B cell (primary cell): ENCODE measurements at regions not wholly inside any gene's neighbourhood (a gene's known extent, or its start where the extent isn't known, plus 50 kb on each side); places are given as distances from the start of the nearest gene placed in this dataset.
A peak's percentile ranks its signal among the peaks of the same experiment; 100 is the strongest.

ENCODE experiments used
- ATAC-seq: fragments of 200-7000 bp; cut with Tn5 transposase; one replicate; pipeline ENCODE4 v1.10.0; 2021; ENCODE audit warnings: low read depth, mild to moderate bottlenecking, moderate number of reproducible peaks, moderate library complexity
- CTCF ChIA-PET: fragments of 350-600 bp; sonication (Branson Sonifier 250); formaldehyde crosslinking; loops from one replicate; lab custom pipeline; 2021; ENCODE audit warnings: antibody characterized with exemption, inconsistent platforms; lab: Charles Lee
- POLR2A ChIA-PET: fragments of 350-600 bp; sonication (Branson Sonifier 250); formaldehyde crosslinking; loops from one replicate; lab custom pipeline; 2021; ENCODE audit warnings: antibody characterized with exemption; lab: Charles Lee
- DNase-seq: peaks from one replicate; pipeline ENCODE4 v3.0.0; 2013
- H2AFZ ChIP-seq: 2 replicates; pipeline ENCODE4 v1.6.1; 2012; ENCODE audit warnings: mild to moderate bottlenecking, low read depth, low read length; ENCODE audit not compliant: insufficient read depth, poor library complexity, severe bottlenecking
- H3K27ac ChIP-seq, 2 donors: 1 replicate in 1 of 2; 2 replicates in 1 of 2; pipeline ENCODE4 v1.5.1; 2012 to 2013; ENCODE audit warnings: low read length in 2 of 2, mild to moderate bottlenecking in 2 of 2, moderate library complexity in 1 of 2
- H3K27me3 ChIP-seq, 4 experiments: fragments of 200-600 bp in 1 of 4; sonication (generic) in 1 of 4; replicated peaks in 1 of 4; 1 replicate in 2 of 4; 2 replicates in 2 of 4; pipeline versions ENCODE4 v1.6.1 to v1.7.0; 2013 to 2016; ENCODE audit warnings: low read length in 3 of 4, mild to moderate bottlenecking in 2 of 4, mixed read lengths in 1 of 4, moderate library complexity in 1 of 4; ENCODE audit not compliant: insufficient read depth in 4 of 4, control insufficient read depth in 3 of 4; ENCODE audit errors: control extremely low read depth in 1 of 4
- H3K36me3 ChIP-seq, 2 experiments: replicated peaks in 1 of 2; 1 replicate in 1 of 2; 2 replicates in 1 of 2; pipeline versions ENCODE4 v1.6.1 to v1.7.1; 2013; ENCODE audit warnings: low read length in 1 of 2; ENCODE audit not compliant: insufficient read depth in 2 of 2, control insufficient read depth in 1 of 2; ENCODE audit errors: control extremely low read depth in 1 of 2, extremely low read depth in 1 of 2
- H3K4me1 ChIP-seq, 2 donors: fragments of 200-600 bp in 1 of 2; sonication (generic) in 1 of 2; 1 replicate in 1 of 2; 2 replicates in 1 of 2; pipeline versions ENCODE4 v1.5.1 to v1.6.1; 2013 to 2017; ENCODE audit warnings: low read length in 2 of 2; ENCODE audit not compliant: control insufficient read depth in 2 of 2, insufficient read depth in 2 of 2
- H3K4me2 ChIP-seq: replicated peaks from 2 replicates; pipeline ENCODE3; 2012; ENCODE audit warnings: mild to moderate bottlenecking, low read depth, low read length; ENCODE audit not compliant: poor library complexity, severe bottlenecking
- H3K4me3 ChIP-seq, 5 experiments: fragments of 200-600 bp in 1 of 5; sonication (generic) in 1 of 5; 1 replicate in 3 of 5; 2 replicates in 2 of 5; pipeline versions ENCODE4 v1.5.1 to v1.7.0; 2011 to 2016; ENCODE audit warnings: low read length in 4 of 5, mild to moderate bottlenecking in 4 of 5, low read depth in 2 of 5, control low read depth in 1 of 5, moderate library complexity in 1 of 5; ENCODE audit not compliant: insufficient read depth in 1 of 5; ENCODE audit errors: control extremely low read depth in 1 of 5, extremely low read depth in 1 of 5
- H3K79me2 ChIP-seq: fragments of 200-600 bp; sonication (generic); one replicate; pipeline ENCODE4 v1.6.0; 2016; ENCODE audit warnings: low read length; ENCODE audit not compliant: control insufficient read depth, insufficient read depth
- H3K9ac ChIP-seq: fragments of 200-600 bp; sonication (generic); 2 replicates; pipeline ENCODE4 v1.6.1; 2017; ENCODE audit warnings: mild to moderate bottlenecking, low read length, moderate library complexity
- H3K9me3 ChIP-seq, 3 donors: one replicate each; pipeline versions ENCODE4 v1.6.1 to v1.7.1; 2013; ENCODE audit warnings: low read length in 2 of 3; ENCODE audit not compliant: control insufficient read depth in 2 of 3, insufficient read depth in 1 of 3; ENCODE audit errors: control extremely low read depth in 1 of 3
- H4K20me1 ChIP-seq: 2 replicates; pipeline ENCODE4 v1.6.0; 2012; ENCODE audit warnings: mild to moderate bottlenecking, low read length; ENCODE audit not compliant: insufficient read depth, control insufficient read depth, poor library complexity, severe bottlenecking
- H3K27ac Mint-ChIP-seq: one replicate; pipeline ENCODE4 v1.8.0; 2021; ENCODE audit warnings: mixed read lengths
- H3K27me3 Mint-ChIP-seq: one replicate; pipeline ENCODE4 v1.8.0; 2021; ENCODE audit warnings: mixed read lengths
- H3K4me1 Mint-ChIP-seq: one replicate; pipeline ENCODE4 v1.8.0; 2021; ENCODE audit warnings: mixed read lengths
- H3K4me3 Mint-ChIP-seq: one replicate; pipeline ENCODE4 v1.8.0; 2021; ENCODE audit warnings: mixed read lengths
- H3K9me3 Mint-ChIP-seq: one replicate; pipeline ENCODE4 v1.8.0; 2022; ENCODE audit warnings: mixed read lengths; ENCODE audit not compliant: insufficient read depth
- EZH2 ChIP-seq: IDR thresholded peaks from 2 replicates; pipeline ENCODE4 v1.6.1; 2012; ENCODE audit warnings: borderline replicate concordance, low read depth, mild to moderate bottlenecking, moderate library complexity, low read length; ENCODE audit not compliant: insufficient read depth, poor library complexity, severe bottlenecking
- WGBS: methylation state at CpG from one replicate; pipeline ENCODE4 v1.1.5; 2013; ENCODE audit warnings: missing lambda C conversion rate; ENCODE audit not compliant: insufficient coverage; 5-methylcytosine and 5-hydroxymethylcytosine counted together
- intact Hi-C: fragments of 100-400 bp; cut with micrococcal nuclease; formaldehyde crosslinking; loops from one replicate; pipeline ENCODE4 v1.10.0; 2022
- TF ChIP-seq, protein P1 (sequence below): fragments of 200-600 bp; IDR thresholded peaks from one replicate; pipeline ENCODE4 v1.8.0; 2022; ENCODE audit warnings: antibody characterized with exemption, mild to moderate bottlenecking

DNA sequence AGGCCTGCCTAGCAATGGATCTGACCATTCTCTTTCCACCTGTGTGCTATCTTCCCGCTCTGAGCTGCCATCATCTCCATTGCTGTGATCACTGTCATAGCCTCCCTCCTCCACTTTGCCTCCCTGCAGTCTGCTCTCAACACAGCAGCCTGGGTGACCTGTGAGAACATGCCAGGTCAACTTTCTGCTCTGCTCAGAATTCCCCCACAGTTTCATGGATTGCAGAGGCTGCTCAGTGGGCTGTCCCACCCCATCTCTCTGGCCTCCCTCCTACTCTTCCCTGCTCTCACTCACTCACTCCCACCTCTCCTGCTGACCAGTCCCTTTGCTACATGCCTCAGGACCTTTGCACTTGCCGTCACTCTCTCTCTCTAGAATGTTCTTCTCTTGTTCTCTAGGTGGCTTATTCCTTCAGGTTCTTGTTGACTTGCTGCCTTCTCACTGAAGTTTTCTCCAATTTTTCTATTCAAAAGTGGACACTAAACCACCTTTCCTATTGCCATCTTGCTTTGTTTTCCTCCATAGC lies 159.9 kb downstream of the CD83 start:
- Histone ChIP-seq H3K79me2 (peaks cover 13% of the 10 kb centered on the region), H2AFZ (peak overlapping the region; percentile 6), H4K20me1 (no peaks in the 10 kb centered on the region), H3K27ac (peak overlapping the region; percentile 97 to 99), H3K4me2 (peak overlapping the region; percentile 73), H3K27me3 (no peaks in the 10 kb centered on the region), H3K36me3 (no peaks in the 10 kb centered on the region), H3K4me1 (peaks cover 56 to 75% of the 10 kb centered on the region in 2 donors), H3K9ac (peak overlapping the region; percentile 50), H3K9me3 (peaks cover 0 to 26% (median 10%) of the 10 kb centered on the region in 3 donors), H3K4me3 (peak overlapping the region in 3 of 5 experiments; percentile 14 to 50 (median 18))
- H3K27ac Mint-ChIP-seq, result peak overlapping the region; percentile 92
- ChIA-PET CTCF (interaction anchor here (0.9 to 2.2 kb wide), 4 partner anchors 9 to 61 kb away, joined by 3 to 6 read pairs (median 3); no protein-coding TSS in a partner anchor), POLR2A (interaction anchor here (0.6 kb wide), 1 partner anchor 384 kb away, joined by 4 read pairs; no protein-coding TSS in a partner anchor)
- intact Hi-C loops, result loop anchor here (1.0 to 5.0 kb wide), 4 partner anchors 35 to 875 kb away; no protein-coding TSS in a partner anchor
- peaks cover 69% of the 10 kb centered on the region for H3K4me1 Mint-ChIP-seq
- H3K27me3 Mint-ChIP-seq, result no peaks in the 10 kb centered on the region
- TF ChIP-seq EZH2, result no peak
- TF ChIP-seq, protein P1, sequence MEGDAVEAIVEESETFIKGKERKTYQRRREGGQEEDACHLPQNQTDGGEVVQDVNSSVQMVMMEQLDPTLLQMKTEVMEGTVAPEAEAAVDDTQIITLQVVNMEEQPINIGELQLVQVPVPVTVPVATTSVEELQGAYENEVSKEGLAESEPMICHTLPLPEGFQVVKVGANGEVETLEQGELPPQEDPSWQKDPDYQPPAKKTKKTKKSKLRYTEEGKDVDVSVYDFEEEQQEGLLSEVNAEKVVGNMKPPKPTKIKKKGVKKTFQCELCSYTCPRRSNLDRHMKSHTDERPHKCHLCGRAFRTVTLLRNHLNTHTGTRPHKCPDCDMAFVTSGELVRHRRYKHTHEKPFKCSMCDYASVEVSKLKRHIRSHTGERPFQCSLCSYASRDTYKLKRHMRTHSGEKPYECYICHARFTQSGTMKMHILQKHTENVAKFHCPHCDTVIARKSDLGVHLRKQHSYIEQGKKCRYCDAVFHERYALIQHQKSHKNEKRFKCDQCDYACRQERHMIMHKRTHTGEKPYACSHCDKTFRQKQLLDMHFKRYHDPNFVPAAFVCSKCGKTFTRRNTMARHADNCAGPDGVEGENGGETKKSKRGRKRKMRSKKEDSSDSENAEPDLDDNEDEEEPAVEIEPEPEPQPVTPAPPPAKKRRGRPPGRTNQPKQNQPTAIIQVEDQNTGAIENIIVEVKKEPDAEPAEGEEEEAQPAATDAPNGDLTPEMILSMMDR, result no peak
- WGBS, result 62% methylated on average over 1 of the region's 2 CpGs
- peak overlapping the region; percentile 58 for H3K4me3 Mint-ChIP-seq
- peaks cover 1% of the 10 kb centered on the region for H3K9me3 Mint-ChIP-seq
- peak; percentile 24 for ATAC-seq
- DNase-seq, result no peak

- H3K4me1 ChIP-seq, result peaks cover 56 to 70% of the 10 kb centered on the region in 2 donors
- WGBS, result no CpG with 5 or more reads among the region's 5 CpGs
- TF ChIP-seq EZH2, result no peak
- TF ChIP-seq, protein P1, result no peak
- Mint-ChIP-seq H3K9me3 (peaks cover 1% of the 10 kb centered on the region), H3K27ac (peak overlapping the region; percentile 92), H3K4me1 (peaks cover 65% of the 10 kb centered on the region), H3K4me3 (peak overlapping the region; percentile 58), H3K27me3 (no peaks in the 10 kb centered on the region)
- no peak for DNase-seq
- H3K9me3 ChIP-seq, result peaks cover 0 to 22% (median 7%) of the 10 kb centered on the region in 3 donors
- H3K27me3 ChIP-seq, result no peaks in the 10 kb centered on the region
- intact Hi-C loops, result loop anchor here (5.0 kb wide), 1 partner anchor 66 kb away; no protein-coding TSS in a partner anchor
- ATAC-seq, result no peak
- peak overlapping the region; percentile 39 for H2AFZ ChIP-seq
- no peaks in the 10 kb centered on the region for H3K36me3 ChIP-seq
- H3K4me2 ChIP-seq, result peak overlapping the region; percentile 73
- no peak overlapping the region for H3K4me3 ChIP-seq
- H3K9ac ChIP-seq, result peak overlapping the region; percentile 50
- H3K79me2 ChIP-seq, result peaks cover 8% of the 10 kb centered on the region
- ChIA-PET CTCF (interaction anchor here (1.1 kb wide), 1 partner anchor 24 kb away, joined by 3 read pairs; no protein-coding TSS in a partner anchor), POLR2A (interaction anchor here (0.6 kb wide), 1 partner anchor 383 kb away, joined by 4 read pairs; no protein-coding TSS in a partner anchor)
- peak overlapping the region; percentile 97 to 99 for H3K27ac ChIP-seq
- H4K20me1 ChIP-seq, result no peaks in the 10 kb centered on the region
These were observed 160.4 kb downstream of the CD83 start for GRCh38 chr6:14278006-14278405.
